GM18511 (cell line): ENCODE measurements at regions not wholly inside any gene's neighbourhood (a gene's known extent, or its start where the extent isn't known, plus 50 kb on each side); places are given as distances from the start of the nearest gene placed in this dataset.

Source experiments
- ATAC-seq: cut with Tn5 transposase; IDR thresholded peaks from one replicate; pipeline ENCODE4 v1.9.1; 2021; ENCODE audit warnings: mild to moderate bottlenecking, moderate library complexity; ENCODE audit not compliant: unreplicated experiment

- peak; percentile 71 for ATAC-seq
These were observed 55.5 kb upstream of the SLC8A1 start for GRCh38 chr2:40507432-40507831.

- ATAC-seq: no peak
These were observed 58.4 kb upstream of the SLC8A1 start for GRCh38 chr2:40510304-40510703.

GRCh38 chr2:40511661-40512213 is 59.8 kb upstream of the SLC8A1 start:
- ATAC-seq: no peak

- ATAC-seq: no peak
These were observed 60.4 kb upstream of the SLC8A1 start for GRCh38 chr2:40512256-40512655.

GRCh38 chr2:40513201-40513600 is 61.3 kb upstream of the SLC8A1 start:
- no peak for ATAC-seq

GRCh38 chr2:40516604-40517003 is 64.7 kb upstream of the SLC8A1 start:
- ATAC-seq: no peak

- no peak for ATAC-seq
These were observed 76.7 kb upstream of the SLC8A1 start for GRCh38 chr2:40528564-40528963.

GRCh38 chr2:40531359-40531758 is 79.5 kb upstream of the SLC8A1 start:
- no peak for ATAC-seq

- ATAC-seq: no peak
These were observed 82.6 kb upstream of the SLC8A1 start for GRCh38 chr2:40534528-40534927.

- ATAC-seq: no peak
These were observed 84.1 kb upstream of the SLC8A1 start for GRCh38 chr2:40535972-40536371.

- no peak for ATAC-seq
These were observed 88.1 kb upstream of the SLC8A1 start for GRCh38 chr2:40540026-40540425.

- ATAC-seq: no peak
These were observed 91.5 kb upstream of the SLC8A1 start for GRCh38 chr2:40543381-40543780.

GRCh38 chr2:40544072-40544471 is 92.2 kb upstream of the SLC8A1 start:
- ATAC-seq: no peak

- no peak for ATAC-seq
These were observed 93.8 kb upstream of the SLC8A1 start for GRCh38 chr2:40545645-40546044.

GRCh38 chr2:40546439-40547191 is 94.7 kb upstream of the SLC8A1 start:
- no peak for ATAC-seq

GRCh38 chr2:40548521-40548920 is 96.6 kb upstream of the SLC8A1 start:
- no peak for ATAC-seq

GRCh38 chr2:40550085-40550484 is 98.2 kb upstream of the SLC8A1 start:
- no peak for ATAC-seq

GRCh38 chr2:40551081-40551480 is 99.2 kb upstream of the SLC8A1 start:
- no peak for ATAC-seq

- ATAC-seq: peak; percentile 94
These were observed 102.9 kb upstream of the SLC8A1 start for GRCh38 chr2:40554665-40555294.

GRCh38 chr2:40556293-40556692 is 104.4 kb upstream of the SLC8A1 start:
- ATAC-seq: no peak

- ATAC-seq: no peak
These were observed 104.8 kb upstream of the SLC8A1 start for GRCh38 chr2:40556739-40557138.

- no peak for ATAC-seq
These were observed 106.9 kb upstream of the SLC8A1 start for GRCh38 chr2:40558761-40559160.
